ENCODE measurements at regions not wholly inside any gene's neighbourhood (a gene's known extent, or its start where the extent isn't known, plus 50 kb on each side); places are given as distances from the start of the nearest gene placed in this dataset.
A peak's percentile ranks its signal among the peaks of the same experiment; 100 is the strongest.

DNA sequence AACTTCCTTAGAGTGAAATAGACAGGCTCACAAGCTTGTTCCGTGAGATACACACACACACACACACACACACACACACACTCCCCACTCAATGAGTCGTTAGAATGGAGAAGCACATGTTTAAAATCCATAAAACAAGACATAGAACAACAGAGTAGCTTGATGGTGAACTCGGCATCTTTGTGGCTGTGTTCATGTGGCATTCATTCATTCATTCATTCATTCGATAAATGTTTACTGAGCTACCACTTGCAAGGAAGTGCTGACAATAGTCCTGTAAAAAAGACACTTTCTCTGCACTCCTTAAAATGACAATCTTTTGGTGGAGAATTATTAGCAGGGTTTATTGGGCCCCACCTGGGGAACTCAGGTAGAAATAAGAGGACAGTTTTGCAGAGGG lies 242.0 kb downstream of the FOXA2 start:
- peaks cover 0 to 5% of the 10 kb centered on the region in 2 donors for H3K4me1 ChIP-seq
- no peak overlapping the region for H3K4me3 ChIP-seq
- no peak overlapping the region for H3K27ac ChIP-seq
- no peak for ATAC-seq
- H3K36me3 ChIP-seq = no peaks in the 10 kb centered on the region
- TF ChIP-seq CTCF (IDR thresholded peaks at IDR 0.05) = no peak
- DNase-seq = no peak
- no peaks in the 10 kb centered on the region for H3K9me3 ChIP-seq
- intact Hi-C loops (cut with DNase I) = no loop called here
- H3K27me3 ChIP-seq = peaks cover 0 to 8% of the 10 kb centered on the region in 2 donors

DNA sequence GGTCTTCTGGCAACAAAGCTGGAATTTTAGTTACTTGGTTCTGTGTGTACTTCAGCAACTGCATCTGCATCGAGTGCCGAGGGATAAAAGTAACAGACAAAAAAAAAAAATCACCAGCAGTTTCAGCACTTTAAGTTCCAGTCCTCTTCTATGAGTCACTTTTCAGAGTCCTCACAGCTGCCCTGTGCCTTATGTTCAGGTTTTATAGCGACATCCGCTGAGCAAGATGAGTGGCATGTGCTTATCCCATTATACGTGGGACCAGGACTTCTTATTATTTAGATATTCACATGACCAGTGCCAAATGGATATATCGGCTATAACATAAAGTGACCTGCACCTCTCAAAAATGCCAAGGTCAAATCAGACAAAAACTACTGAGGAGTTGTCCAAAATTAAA lies 242.9 kb downstream of the FOXA2 start:
- Histone ChIP-seq H3K9me3 (no peaks in the 10 kb centered on the region), H3K27me3 (peaks cover 0 to 8% of the 10 kb centered on the region in 2 donors), H3K27ac (no peak overlapping the region), H3K4me1 (peaks cover 0 to 5% of the 10 kb centered on the region in 2 donors), H3K4me3 (no peak overlapping the region), H3K36me3 (no peaks in the 10 kb centered on the region)
- ATAC-seq (no peak), DNase-seq (no peak)
- TF ChIP-seq CTCF (IDR thresholded peaks at IDR 0.05) = no peak
- intact Hi-C loops (cut with DNase I) = no loop called here

DNA sequence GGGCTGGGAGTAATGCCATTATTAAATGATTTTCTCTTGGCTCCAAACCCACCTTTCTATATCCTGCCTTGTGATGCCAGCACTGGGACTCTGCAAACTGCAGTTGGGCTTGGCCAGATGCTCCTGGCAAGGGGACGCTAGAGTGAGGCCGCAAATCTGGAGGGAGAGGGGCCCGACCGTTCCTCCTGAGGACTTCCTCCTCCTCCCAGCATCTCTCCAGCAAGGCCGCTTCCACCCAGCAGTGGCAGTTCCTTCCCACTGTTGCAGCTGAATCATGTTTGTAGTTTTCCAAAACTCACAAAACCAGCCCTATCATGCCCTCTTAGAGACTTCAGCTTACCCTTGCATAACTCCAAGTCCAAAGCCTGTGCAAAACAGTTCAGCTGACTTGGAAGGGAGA lies 244.4 kb downstream of the FOXA2 start:
- Histone ChIP-seq H3K27ac (no peak overlapping the region), H3K9me3 (no peaks in the 10 kb centered on the region), H3K27me3 (peaks cover 0 to 8% of the 10 kb centered on the region in 2 donors), H3K4me3 (no peak overlapping the region), H3K36me3 (no peaks in the 10 kb centered on the region), H3K4me1 (peaks cover 0 to 5% of the 10 kb centered on the region in 2 donors)
- intact Hi-C loops (cut with DNase I) = loop anchor here (2.0 to 10.0 kb wide), 3 partner anchors 345 to 1002 kb away; no protein-coding TSS in a partner anchor
- no peak for ATAC-seq
- DNase-seq = no peak
- no peak for TF ChIP-seq CTCF (IDR thresholded peaks at IDR 0.05)

DNA sequence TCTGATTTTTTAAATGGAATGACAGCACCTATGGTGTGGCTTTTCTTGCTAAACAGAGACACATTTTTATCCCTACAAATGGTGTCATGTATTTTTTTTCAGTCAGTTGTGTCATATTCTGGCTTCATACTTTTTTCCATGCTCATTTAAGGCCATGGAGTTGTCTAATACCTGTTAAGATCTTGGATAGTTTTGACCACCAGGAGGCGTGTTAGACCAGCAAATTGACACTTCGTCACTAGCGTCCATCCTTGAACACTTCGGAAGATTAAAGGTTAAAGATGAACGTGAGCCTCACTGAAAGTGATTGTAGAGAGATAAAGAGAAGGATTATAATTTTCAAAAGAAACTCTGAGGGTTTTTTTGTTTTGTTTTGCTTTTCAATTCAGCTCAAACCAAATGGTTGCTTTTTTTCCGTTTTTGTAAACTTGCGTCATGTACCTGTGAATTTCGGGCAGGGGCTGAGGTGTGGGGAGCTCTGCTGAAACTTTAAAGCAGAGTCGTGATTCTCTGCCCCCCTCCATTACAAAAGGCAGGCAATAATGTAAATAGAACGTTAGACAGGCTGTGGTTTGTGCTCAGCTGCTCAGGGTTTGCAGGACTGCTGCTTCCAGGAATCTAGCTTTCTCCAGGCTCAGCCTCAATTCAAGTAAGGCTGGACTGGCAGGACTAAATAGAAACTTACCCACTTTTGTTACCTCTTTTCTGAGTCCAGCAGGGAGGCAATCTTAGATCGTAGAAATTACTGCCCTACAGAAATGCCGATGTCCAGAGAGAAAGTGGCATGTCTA lies 245.1 kb downstream of the FOXA2 start:
- H3K27ac ChIP-seq = no peak overlapping the region
- no peaks in the 10 kb centered on the region for H3K36me3 ChIP-seq
- H3K4me1 ChIP-seq = peaks cover 0 to 5% of the 10 kb centered on the region in 2 donors
- intact Hi-C loops (cut with DNase I) = loop anchor here (2.0 to 10.0 kb wide), 3 partner anchors 346 to 1003 kb away; no protein-coding TSS in a partner anchor
- H3K27me3 ChIP-seq = peaks cover 0 to 8% of the 10 kb centered on the region in 2 donors
- peak; percentile 67 to 68 for TF ChIP-seq CTCF (IDR thresholded peaks at IDR 0.05)
- peak; percentile 88 for ATAC-seq
- no peaks in the 10 kb centered on the region for H3K9me3 ChIP-seq
- no peak overlapping the region for H3K4me3 ChIP-seq
- DNase-seq = peak in 2 of 4 donors; percentile 58 to 80

DNA sequence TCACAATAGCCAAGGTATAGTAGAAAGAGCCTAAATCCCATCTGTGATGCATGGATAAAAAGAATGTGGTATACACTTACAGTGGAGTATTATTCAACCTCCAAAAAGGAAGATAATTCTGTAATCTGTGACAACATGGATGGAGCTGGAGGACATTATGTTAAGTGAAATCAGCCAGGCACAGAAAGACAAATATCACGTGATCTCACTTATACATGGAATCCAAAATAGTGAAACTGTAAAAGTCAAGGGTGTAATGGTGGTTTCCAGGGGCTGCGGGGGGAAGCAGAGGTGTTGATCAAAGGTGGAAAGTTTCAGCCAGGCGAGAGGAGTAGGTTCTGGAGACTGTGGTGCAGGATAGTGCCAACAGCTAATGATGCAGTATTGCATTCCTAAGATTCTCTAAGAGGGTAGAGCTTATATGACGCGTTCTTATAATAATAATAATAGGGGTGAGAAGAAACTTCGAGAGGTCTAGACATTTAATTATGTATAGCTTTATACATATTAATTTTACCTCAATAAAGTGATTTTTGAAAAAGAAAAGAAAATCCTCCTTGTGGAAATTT lies 246.1 kb downstream of the FOXA2 start:
- ATAC-seq = peak; percentile 37
- intact Hi-C loops (cut with DNase I) = loop anchor here (2.0 to 10.0 kb wide), 3 partner anchors 347 to 1004 kb away; no protein-coding TSS in a partner anchor
- Histone ChIP-seq H3K27ac (no peak overlapping the region), H3K27me3 (peaks cover 0 to 12% of the 10 kb centered on the region in 2 donors), H3K4me1 (peaks cover 0 to 5% of the 10 kb centered on the region in 2 donors), H3K4me3 (no peak overlapping the region), H3K36me3 (no peaks in the 10 kb centered on the region), H3K9me3 (no peaks in the 10 kb centered on the region)
- TF ChIP-seq CTCF (IDR thresholded peaks at IDR 0.05) = no peak
- DNase-seq = no peak

Measured in left lung (tissue), 4 donors.